A673 (cell line): ENCODE measurements at regions not wholly inside any gene's neighbourhood (a gene's known extent, or its start where the extent isn't known, plus 50 kb on each side); places are given as distances from the start of the nearest gene placed in this dataset.

Experiments
- BruUV-seq: library from RNA; stranded (reverse); fragments of 400-500 nt; replicated peaks from 2 replicates; lab custom pipeline; 2021; lab: Mats Ljungman, UMichigan
- CTCF ChIA-PET: fragments of 300-600 bp; sonication (Branson Sonifier 250); formaldehyde crosslinking; loops from one replicate; lab custom pipeline; 2022; ENCODE audit warnings: antibody characterized with exemption; lab: Charles Lee
- POLR2A ChIA-PET: fragments of 300-600 bp; sonication (Branson Sonifier 250); formaldehyde crosslinking; loops from one replicate; lab custom pipeline; 2022; ENCODE audit warnings: antibody characterized with exemption; ENCODE audit not compliant: low non-redundant PET; lab: Charles Lee
- DNase-seq: peaks from one replicate; pipeline ENCODE4 v3.0.0-alpha.2; 2015; ENCODE audit warnings: low spot score
- H3K27ac ChIP-seq: fragments of 200-600 bp; sonication (generic); 2 replicates; pipeline ENCODE4 v1.5.1; 2016; ENCODE audit warnings: mixed run types, low read depth, mild to moderate bottlenecking, mixed read lengths, antibody characterized with exemption, low read length; ENCODE audit not compliant: poor library complexity, severe bottlenecking
- H3K27me3 ChIP-seq: fragments of 200-600 bp; sonication (generic); replicated peaks from 2 replicates; pipeline ENCODE4 v1.6.1; 2017; ENCODE audit warnings: mixed run types, low read depth, mild to moderate bottlenecking, mixed read lengths, antibody characterized with exemption, low read length; ENCODE audit not compliant: insufficient read depth, poor library complexity
- H3K36me3 ChIP-seq: fragments of 200-600 bp; sonication (generic); 2 replicates; pipeline ENCODE4 v1.6.1; 2016; ENCODE audit warnings: mixed run types, mild to moderate bottlenecking, mixed read lengths, antibody characterized with exemption, low read length; ENCODE audit not compliant: insufficient read depth, poor library complexity, severe bottlenecking
- H3K4me1 ChIP-seq: fragments of 200-600 bp; sonication (generic); 2 replicates; pipeline ENCODE4 v1.6.1; 2017; ENCODE audit warnings: mixed run types, mild to moderate bottlenecking, mixed read lengths, antibody characterized with exemption, low read length; ENCODE audit not compliant: insufficient read depth, poor library complexity, severe bottlenecking
- H3K4me3 ChIP-seq: fragments of 200-600 bp; sonication (generic); 2 replicates; pipeline ENCODE4 v1.5.1; 2016; ENCODE audit warnings: low read depth, mixed run types, mild to moderate bottlenecking, mixed read lengths, low read length; ENCODE audit not compliant: poor library complexity, severe bottlenecking
- H3K9me3 ChIP-seq: fragments of 200-600 bp; sonication (generic); 2 replicates; pipeline ENCODE4 v1.6.1; 2016; ENCODE audit warnings: mixed run types, low read depth, mild to moderate bottlenecking, mixed read lengths, antibody characterized with exemption, low read length; ENCODE audit not compliant: poor library complexity, severe bottlenecking
- CTCF ChIP-seq: fragments of 300-800, 200-600 bp; sonication (generic); conservative IDR thresholded peaks from 2 replicates; pipeline ENCODE4 v1.5.1; 2017; ENCODE audit warnings: low read depth, mild to moderate bottlenecking, antibody characterized with exemption, low read length, moderate library complexity, mixed read lengths
- EZH2 ChIP-seq: fragments of 200-600 bp; sonication (generic); IDR thresholded peaks from 2 replicates; pipeline ENCODE4 v1.6.1; 2017; ENCODE audit warnings: borderline replicate concordance, low read depth, mild to moderate bottlenecking, mixed read lengths, antibody characterized with exemption, low read length; ENCODE audit not compliant: poor library complexity, severe bottlenecking
- intact Hi-C: fragments of 100-400 bp; cut with micrococcal nuclease; formaldehyde crosslinking; loops from one replicate; pipeline ENCODE4 v1.10.0; 2022; ENCODE audit not compliant: unreplicated experiment

GRCh38 chr4:188839704-188840103 is 700.5 kb downstream of the TRIML1 start:
- CTCF ChIA-PET, result no interaction called here
- DNase-seq, result no peak

GRCh38 chr4:188841523-188841922 is 702.3 kb downstream of the TRIML1 start:
- POLR2A ChIA-PET, result no interaction called here
- no TSS peak for BruUV-seq
- CTCF ChIA-PET, result interaction anchor here (0.7 kb wide), 1 partner anchor 278 kb away, joined by 3 read pairs; no protein-coding TSS in a partner anchor
- Histone ChIP-seq H3K27ac (no peak overlapping the region), H3K27me3 (peaks cover 58% of the 10 kb centered on the region), H3K36me3 (no peaks in the 10 kb centered on the region), H3K4me1 (no peaks in the 10 kb centered on the region), H3K9me3 (no peaks in the 10 kb centered on the region), H3K4me3 (no peak overlapping the region)
- intact Hi-C loops, result no loop called here
- no peak for DNase-seq
- TF ChIP-seq CTCF (no peak), EZH2 (no peak)

More at GRCh38 chr4:188839704-188840103, 700.5 kb downstream of the TRIML1 start:
- intact Hi-C loops, result no loop called here
- Histone ChIP-seq H3K4me3 (no peak overlapping the region), H3K27ac (no peak overlapping the region), H3K4me1 (no peaks in the 10 kb centered on the region), H3K9me3 (no peaks in the 10 kb centered on the region), H3K36me3 (no peaks in the 10 kb centered on the region), H3K27me3 (peaks cover 69% of the 10 kb centered on the region)
- POLR2A ChIA-PET, result no interaction called here
- TF ChIP-seq CTCF, result no peak
- no peak for TF ChIP-seq EZH2
- no TSS peak for BruUV-seq

GRCh38 chr4:188854436-188854835 is 715.2 kb downstream of the TRIML1 start:
- CTCF ChIA-PET, result no interaction called here
- H3K36me3 ChIP-seq, result no peaks in the 10 kb centered on the region
- H3K4me1 ChIP-seq, result no peaks in the 10 kb centered on the region
- DNase-seq, result no peak
- intact Hi-C loops, result no loop called here
- no TSS peak for BruUV-seq
- peaks cover 4% of the 10 kb centered on the region for H3K9me3 ChIP-seq
- TF ChIP-seq CTCF (no peak), EZH2 (no peak)
- POLR2A ChIA-PET, result no interaction called here
- no peaks in the 10 kb centered on the region for H3K27me3 ChIP-seq
- no peak overlapping the region for H3K4me3 ChIP-seq
- H3K27ac ChIP-seq, result no peak overlapping the region
